NB4 (cell line): ENCODE measurements at regions not wholly inside any gene's neighbourhood (a gene's known extent, or its start where the extent isn't known, plus 50 kb on each side); places are given as distances from the start of the nearest gene placed in this dataset.

Experiments used
- MYC ChIP-seq: IDR thresholded peaks from 2 replicates; pipeline ENCODE4 v1.6.1; 2011; ENCODE audit warnings: low read depth, low read length
- POLR2A ChIP-seq: IDR thresholded peaks from 2 replicates; pipeline ENCODE4 v1.6.1; 2011; ENCODE audit warnings: mild to moderate bottlenecking; ENCODE audit not compliant: insufficient read length; ENCODE audit errors: extremely low read depth
- TF ChIP-seq, protein P1 (sequence below): IDR thresholded peaks from one replicate; pipeline ENCODE4 v1.5.1; 2012; ENCODE audit warnings: low read depth, low read length
- TF ChIP-seq, protein P2 (sequence below): IDR thresholded peaks from 2 replicates; pipeline ENCODE4 v1.6.1; 2011; ENCODE audit warnings: low read depth, low read length

DNA sequence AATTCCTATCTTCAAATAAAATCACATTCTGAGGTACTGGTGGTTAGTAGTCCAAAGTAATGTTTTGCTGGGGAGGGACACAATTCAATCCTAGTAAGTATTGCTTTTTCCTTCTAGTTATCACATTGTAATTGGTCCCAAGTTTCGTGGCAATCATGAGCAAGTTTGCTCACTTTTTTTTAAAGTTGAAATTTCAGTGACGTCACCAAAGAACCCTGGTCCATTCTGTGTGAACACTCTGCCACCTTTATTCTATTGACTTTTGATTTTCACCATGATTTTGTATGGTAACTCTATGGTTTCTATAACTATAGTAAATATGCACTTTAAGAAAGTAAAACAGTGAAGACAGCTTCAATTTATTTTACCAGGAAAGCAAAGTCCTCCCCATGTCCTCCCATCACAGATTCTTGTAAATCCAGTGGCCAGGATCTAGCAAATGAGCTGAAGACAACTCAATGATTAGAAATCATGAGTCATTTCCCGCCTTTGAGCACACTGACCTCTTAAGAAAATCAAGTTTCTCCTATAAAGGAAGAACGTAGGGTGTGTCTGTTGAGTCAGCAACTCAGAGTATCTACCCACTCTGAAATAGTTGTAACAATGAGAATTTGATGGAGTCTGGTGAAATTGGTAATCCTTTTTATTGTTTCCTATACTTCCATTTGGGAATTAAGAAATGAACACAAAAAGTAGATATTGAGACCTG is 1306.6 kb upstream of the PABPC4L start:
- TF ChIP-seq, protein P1, sequence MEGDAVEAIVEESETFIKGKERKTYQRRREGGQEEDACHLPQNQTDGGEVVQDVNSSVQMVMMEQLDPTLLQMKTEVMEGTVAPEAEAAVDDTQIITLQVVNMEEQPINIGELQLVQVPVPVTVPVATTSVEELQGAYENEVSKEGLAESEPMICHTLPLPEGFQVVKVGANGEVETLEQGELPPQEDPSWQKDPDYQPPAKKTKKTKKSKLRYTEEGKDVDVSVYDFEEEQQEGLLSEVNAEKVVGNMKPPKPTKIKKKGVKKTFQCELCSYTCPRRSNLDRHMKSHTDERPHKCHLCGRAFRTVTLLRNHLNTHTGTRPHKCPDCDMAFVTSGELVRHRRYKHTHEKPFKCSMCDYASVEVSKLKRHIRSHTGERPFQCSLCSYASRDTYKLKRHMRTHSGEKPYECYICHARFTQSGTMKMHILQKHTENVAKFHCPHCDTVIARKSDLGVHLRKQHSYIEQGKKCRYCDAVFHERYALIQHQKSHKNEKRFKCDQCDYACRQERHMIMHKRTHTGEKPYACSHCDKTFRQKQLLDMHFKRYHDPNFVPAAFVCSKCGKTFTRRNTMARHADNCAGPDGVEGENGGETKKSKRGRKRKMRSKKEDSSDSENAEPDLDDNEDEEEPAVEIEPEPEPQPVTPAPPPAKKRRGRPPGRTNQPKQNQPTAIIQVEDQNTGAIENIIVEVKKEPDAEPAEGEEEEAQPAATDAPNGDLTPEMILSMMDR, result no peak
- TF ChIP-seq POLR2A (no peak), MYC (no peak)
- TF ChIP-seq, protein P2, sequence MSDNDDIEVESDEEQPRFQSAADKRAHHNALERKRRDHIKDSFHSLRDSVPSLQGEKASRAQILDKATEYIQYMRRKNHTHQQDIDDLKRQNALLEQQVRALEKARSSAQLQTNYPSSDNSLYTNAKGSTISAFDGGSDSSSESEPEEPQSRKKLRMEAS, result no peak
